ENCODE measurements at regions not wholly inside any gene's neighbourhood (a gene's known extent, or its start where the extent isn't known, plus 50 kb on each side); places are given as distances from the start of the nearest gene placed in this dataset.

DNA sequence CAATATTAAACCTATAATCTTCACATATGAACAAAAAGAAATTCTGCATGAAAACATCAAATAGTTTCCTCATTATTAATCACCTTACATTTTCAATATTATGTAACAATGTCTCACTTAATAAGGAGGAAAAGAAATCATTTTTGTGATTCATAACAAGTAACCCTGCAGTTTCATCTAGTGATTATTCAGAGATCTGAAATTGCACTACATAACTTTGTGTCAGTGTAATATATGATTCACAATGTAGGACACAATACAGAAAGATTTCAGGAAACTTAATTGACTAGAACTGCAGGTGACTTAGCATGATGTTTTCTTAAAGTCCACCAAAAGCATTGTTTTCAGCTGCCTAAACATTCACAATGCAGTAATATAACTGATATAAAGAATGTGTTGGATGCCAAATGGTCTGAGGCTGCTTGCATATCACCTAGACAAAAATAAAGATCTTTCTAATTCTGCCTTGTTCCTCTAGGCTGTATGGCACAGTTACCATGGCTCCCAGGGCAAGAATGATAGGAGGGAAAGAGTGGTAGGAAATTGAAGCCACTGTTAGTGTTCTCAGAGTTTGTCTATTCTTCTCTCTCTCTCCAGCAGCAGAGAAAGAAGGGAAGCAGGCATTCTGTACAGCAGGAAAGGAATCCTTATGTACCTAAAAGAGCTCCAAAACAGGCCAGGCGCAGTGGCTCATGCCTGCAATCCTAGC is 366.6 kb downstream of the FSIP2 start:
- Histone ChIP-seq H3K9ac (no peak overlapping the region), H3K27ac (no peak overlapping the region), H3K4me1 (peaks cover 14% of the 10 kb centered on the region), H3K4me3 (no peak overlapping the region), H3K4me2 (no peak overlapping the region), H3K27me3 (no peaks in the 10 kb centered on the region), H3K36me3 (no peaks in the 10 kb centered on the region), H3K9me3 (peaks cover 50% of the 10 kb centered on the region), H4K20me1 (no peaks in the 10 kb centered on the region)
- no peak for TF ChIP-seq Cebpa-rat (IDR thresholded peaks at IDR 0.05)

DNA sequence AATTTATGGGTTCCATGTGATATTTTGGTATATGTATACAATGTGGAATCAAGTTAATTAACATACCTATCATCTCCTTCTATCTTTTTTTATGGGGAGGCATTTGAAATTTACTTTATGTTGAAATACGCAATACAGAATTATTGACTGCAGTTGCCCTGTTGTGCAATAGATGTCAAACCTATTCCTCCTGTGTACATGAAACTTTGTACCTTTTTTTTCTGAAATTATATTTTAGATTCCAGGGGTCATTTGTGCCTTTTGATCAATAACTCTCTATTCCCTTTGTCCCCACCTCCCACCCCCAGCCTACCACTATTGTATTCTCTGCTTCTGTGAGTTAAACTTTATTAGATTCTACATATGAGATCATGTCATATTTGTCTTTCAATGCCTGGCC is 369.9 kb downstream of the FSIP2 start:
- H3K4me1 ChIP-seq = peaks cover 5% of the 10 kb centered on the region; the same call in 1 of the 2 replicates
- no peaks in the 10 kb centered on the region for H3K36me3 ChIP-seq
- no peak; the same call in 1 of the 2 replicates for TF ChIP-seq Cebpa-rat (IDR thresholded peaks at IDR 0.05)
- no peaks in the 10 kb centered on the region for H3K27me3 ChIP-seq
- H3K9ac ChIP-seq = no peak overlapping the region
- no peak overlapping the region for H3K4me3 ChIP-seq
- no peaks in the 10 kb centered on the region for H4K20me1 ChIP-seq
- no peak overlapping the region for H3K27ac ChIP-seq
- H3K4me2 ChIP-seq = no peak overlapping the region
- H3K9me3 ChIP-seq = peaks cover 65% of the 10 kb centered on the region

GRCh38 chr2:186113284-186113683 is 372.8 kb upstream of the ZC3H15 start:
- H3K4me1 ChIP-seq = no peaks in the 10 kb centered on the region
- no peaks in the 10 kb centered on the region for H3K27me3 ChIP-seq
- H3K4me3 ChIP-seq = no peak overlapping the region
- no peak for TF ChIP-seq Cebpa-rat (IDR thresholded peaks at IDR 0.05)
- peaks cover 28% of the 10 kb centered on the region for H3K36me3 ChIP-seq
- H3K9me3 ChIP-seq = peaks cover 67% of the 10 kb centered on the region
- no peaks in the 10 kb centered on the region for H4K20me1 ChIP-seq
- no peak overlapping the region for H3K4me2 ChIP-seq
- H3K9ac ChIP-seq = no peak overlapping the region
- no peak overlapping the region for H3K27ac ChIP-seq

- no peak overlapping the region for H3K4me2 ChIP-seq
- no peaks in the 10 kb centered on the region for H4K20me1 ChIP-seq
- H3K9ac ChIP-seq = no peak overlapping the region
- no peaks in the 10 kb centered on the region for H3K27me3 ChIP-seq
- no peak for TF ChIP-seq Cebpa-rat (IDR thresholded peaks at IDR 0.05)
- no peak overlapping the region for H3K4me3 ChIP-seq
- H3K27ac ChIP-seq = no peak overlapping the region
- no peaks in the 10 kb centered on the region for H3K9me3 ChIP-seq
- H3K4me1 ChIP-seq = no peaks in the 10 kb centered on the region
- H3K36me3 ChIP-seq = no peaks in the 10 kb centered on the region
These were observed 360.9 kb upstream of the ZC3H15 start for GRCh38 chr2:186125156-186125555.

DNA sequence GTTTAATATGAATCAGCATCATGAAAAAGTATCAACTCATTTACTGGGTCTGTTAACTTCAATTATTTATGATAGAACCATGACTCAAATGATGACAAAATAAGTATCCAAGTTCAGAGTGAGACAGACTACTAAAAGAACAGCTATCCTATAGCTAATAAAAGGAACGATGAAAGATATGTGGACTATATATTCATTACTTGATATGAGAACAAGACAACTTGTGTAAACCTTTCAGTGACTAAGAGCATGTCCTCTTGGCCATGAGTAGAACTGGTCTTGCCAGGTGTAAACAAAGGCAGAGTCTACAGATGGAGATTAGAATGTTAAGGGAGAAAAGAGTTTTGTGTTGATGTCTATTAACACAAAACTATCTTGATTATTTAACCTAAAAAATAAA is 360.4 kb upstream of the ZC3H15 start:
- no peaks in the 10 kb centered on the region for H3K27me3 ChIP-seq
- no peak overlapping the region for H3K4me3 ChIP-seq
- H3K27ac ChIP-seq = no peak overlapping the region
- no peaks in the 10 kb centered on the region for H3K9me3 ChIP-seq
- H3K9ac ChIP-seq = no peak overlapping the region
- no peaks in the 10 kb centered on the region for H4K20me1 ChIP-seq
- TF ChIP-seq Cebpa-rat (IDR thresholded peaks at IDR 0.05) = no peak
- no peak overlapping the region for H3K4me2 ChIP-seq
- H3K4me1 ChIP-seq = no peaks in the 10 kb centered on the region
- no peaks in the 10 kb centered on the region for H3K36me3 ChIP-seq

DNA sequence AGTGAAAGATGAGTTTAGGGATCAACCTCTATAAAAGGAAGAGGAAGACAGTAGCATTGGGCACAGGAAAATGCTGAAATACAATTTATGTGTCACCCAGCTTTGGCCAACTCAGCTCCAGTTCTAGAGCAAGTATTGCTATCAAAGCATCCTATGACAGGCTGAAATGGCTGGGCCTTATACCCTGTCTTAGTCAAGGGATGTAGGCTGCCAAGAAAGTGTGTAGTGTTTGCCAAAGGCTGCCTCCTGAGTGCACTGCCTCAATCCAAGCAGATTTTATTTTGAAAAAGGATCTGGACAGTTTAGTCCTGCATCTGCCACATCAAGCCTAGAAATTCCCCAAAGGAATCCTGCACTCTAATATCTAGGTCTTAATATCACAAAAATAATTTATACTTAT is 359.9 kb upstream of the ZC3H15 start:
- no peak overlapping the region for H3K4me2 ChIP-seq
- H3K9me3 ChIP-seq = no peaks in the 10 kb centered on the region
- no peak overlapping the region for H3K4me3 ChIP-seq
- TF ChIP-seq Cebpa-rat (IDR thresholded peaks at IDR 0.05) = no peak
- no peak overlapping the region for H3K9ac ChIP-seq
- H3K27me3 ChIP-seq = no peaks in the 10 kb centered on the region
- H3K36me3 ChIP-seq = no peaks in the 10 kb centered on the region
- H3K4me1 ChIP-seq = no peaks in the 10 kb centered on the region
- H3K27ac ChIP-seq = no peak overlapping the region
- no peaks in the 10 kb centered on the region for H4K20me1 ChIP-seq

DNA sequence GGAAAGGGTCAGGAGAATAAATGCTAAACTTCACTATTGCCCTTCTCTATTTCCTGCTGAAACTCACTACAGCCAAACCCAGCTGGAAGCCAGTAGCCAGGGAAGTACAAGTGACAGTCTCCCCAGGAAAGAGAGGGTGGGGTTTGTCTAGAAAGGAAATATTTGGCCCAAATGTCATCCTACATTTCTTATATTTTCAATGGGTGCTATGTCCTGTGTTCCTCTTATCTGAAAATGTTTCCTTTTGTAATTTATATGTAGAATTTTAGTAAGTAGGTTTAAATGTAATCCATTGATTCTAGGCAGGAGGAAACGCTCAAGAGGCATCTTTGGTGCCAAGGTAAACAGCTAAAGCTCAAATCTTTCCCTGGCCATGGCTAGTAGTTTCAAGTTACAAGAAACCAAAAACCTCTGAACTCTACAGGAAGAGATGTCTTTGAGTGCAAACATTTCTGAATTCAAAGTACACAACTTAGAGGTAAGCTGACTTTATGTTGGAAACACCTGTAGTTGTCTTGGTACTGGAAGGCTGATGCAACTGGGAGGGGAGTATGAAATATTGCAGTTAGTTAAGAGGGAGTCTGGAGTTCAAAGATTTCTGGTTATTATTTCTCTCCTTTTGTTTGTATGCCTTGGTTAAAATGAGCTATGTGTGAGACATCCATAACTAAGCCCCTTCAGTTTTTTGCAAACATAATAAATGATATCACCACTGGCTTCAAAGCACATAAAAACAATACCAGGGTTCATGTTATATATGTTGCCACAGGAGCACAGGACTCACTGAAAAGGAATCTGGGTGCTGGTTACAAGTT is 356.1 kb upstream of the ZC3H15 start:
- no peaks in the 10 kb centered on the region for H3K4me1 ChIP-seq
- H3K27ac ChIP-seq = no peak overlapping the region
- H3K4me2 ChIP-seq = no peak overlapping the region
- no peak overlapping the region for H3K9ac ChIP-seq
- H3K36me3 ChIP-seq = no peaks in the 10 kb centered on the region
- no peaks in the 10 kb centered on the region for H3K27me3 ChIP-seq
- H3K9me3 ChIP-seq = no peaks in the 10 kb centered on the region
- no peak for TF ChIP-seq Cebpa-rat (IDR thresholded peaks at IDR 0.05)
- no peaks in the 10 kb centered on the region for H4K20me1 ChIP-seq
- H3K4me3 ChIP-seq = no peak overlapping the region

DNA sequence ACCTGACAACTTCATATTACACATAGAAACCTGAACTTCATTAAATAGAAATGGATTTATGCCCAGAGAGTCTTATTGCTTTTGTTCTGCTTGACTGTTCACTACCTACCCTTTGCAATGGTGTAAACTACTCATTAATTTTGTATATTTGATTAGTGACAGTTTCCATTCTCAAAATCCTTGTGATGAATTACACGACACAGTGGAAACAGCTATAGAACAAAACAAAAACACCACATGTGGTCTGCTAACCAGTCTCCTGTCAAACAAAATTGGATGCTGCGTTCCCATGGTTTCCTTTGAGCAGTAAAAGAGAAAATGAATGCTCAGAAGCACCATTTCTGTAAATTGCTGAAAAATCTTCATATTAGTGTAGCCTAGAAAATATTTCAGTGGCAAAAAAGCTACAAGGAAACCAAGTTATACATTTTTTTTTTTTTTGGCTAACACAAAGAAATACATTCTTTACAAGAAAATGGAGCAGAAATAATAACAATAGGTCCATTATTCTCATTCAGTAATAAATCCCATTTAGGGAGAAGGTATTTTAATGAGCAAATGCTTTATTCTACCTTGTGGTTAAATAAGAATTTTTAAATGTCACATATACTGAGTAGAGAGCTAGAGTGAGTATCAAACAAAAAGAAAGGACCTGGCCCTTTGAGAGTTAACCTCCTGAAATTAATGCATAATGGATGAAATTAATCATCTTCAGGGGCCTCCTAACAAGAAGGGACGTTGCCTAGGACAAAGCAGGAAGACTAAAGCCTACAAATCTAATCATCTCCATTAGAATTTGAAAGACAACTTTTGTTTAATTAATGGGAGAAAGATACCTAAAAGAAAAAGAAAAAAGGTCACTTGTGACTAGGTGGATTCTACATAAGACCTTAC is 355.1 kb upstream of the ZC3H15 start:
- Histone ChIP-seq H3K36me3 (no peaks in the 10 kb centered on the region), H3K9ac (no peak overlapping the region), H3K4me1 (no peaks in the 10 kb centered on the region), H3K9me3 (no peaks in the 10 kb centered on the region), H4K20me1 (no peaks in the 10 kb centered on the region), H3K4me2 (no peak overlapping the region), H3K4me3 (no peak overlapping the region), H3K27me3 (no peaks in the 10 kb centered on the region), H3K27ac (no peak overlapping the region)
- TF ChIP-seq Cebpa-rat (IDR thresholded peaks at IDR 0.05) = no peak

DNA sequence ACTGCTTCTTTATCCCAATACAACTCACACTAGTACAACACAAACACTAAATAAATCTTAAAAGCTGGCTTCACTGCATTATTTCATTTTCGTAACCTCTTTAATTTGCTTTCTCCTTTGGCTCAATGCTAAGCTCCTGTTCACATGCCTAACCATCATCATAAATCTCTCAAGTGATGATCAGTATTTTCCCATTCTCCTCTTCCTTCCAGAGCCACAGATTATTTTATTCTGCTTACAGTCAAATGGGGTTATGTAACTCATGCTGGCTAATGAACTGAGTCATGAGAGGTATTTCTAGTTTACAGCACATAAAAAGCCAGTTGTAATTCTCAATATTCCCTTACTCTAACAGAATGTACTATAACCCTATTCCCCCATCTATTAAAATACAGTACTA is 350.4 kb upstream of the ZC3H15 start:
- no peaks in the 10 kb centered on the region for H4K20me1 ChIP-seq
- no peak for TF ChIP-seq Cebpa-rat (IDR thresholded peaks at IDR 0.05)

More for the DNA sequence above, 350.4 kb upstream of the ZC3H15 start:
- H3K27ac ChIP-seq = no peak overlapping the region
- no peak overlapping the region for H3K4me2 ChIP-seq
- H3K9me3 ChIP-seq = no peaks in the 10 kb centered on the region
- H3K36me3 ChIP-seq = no peaks in the 10 kb centered on the region
- no peaks in the 10 kb centered on the region for H3K27me3 ChIP-seq
- no peaks in the 10 kb centered on the region for H3K4me1 ChIP-seq
- H3K9ac ChIP-seq = no peak overlapping the region
- no peak overlapping the region for H3K4me3 ChIP-seq

All from BLaER1 (cell line).